ENCODE measurements at regions not wholly inside any gene's neighbourhood (a gene's known extent, or its start where the extent isn't known, plus 50 kb on each side); places are given as distances from the start of the nearest gene placed in this dataset.
"Not testable (repeated sequence)": the region's sequence is repeated elsewhere in the genome, so short reads cannot be mapped to it uniquely, and the experiment has no call there.

- H3K4me1 ChIP-seq, result no peaks in the 10 kb centered on the region
- no peak for DNase-seq (ENCODE audit: low spot score in 2 of 2)
- H3K4me3 ChIP-seq, result no peak overlapping the region
- no peaks in the 10 kb centered on the region for H3K36me3 ChIP-seq (replicated peaks)
- no peaks in the 10 kb centered on the region for H3K9me3 ChIP-seq
- no peaks in the 10 kb centered on the region for H3K27me3 ChIP-seq (ENCODE audit: low read depth)
- in situ Hi-C loops (cut with MboI; ENCODE audit: low sequenced_read_pairs), result no loop called here
Measured at GRCh38 chr3:153385343-153385742, 223.3 kb downstream of the RAP2B start.

- Histone ChIP-seq H3K9me3 (no peaks in the 10 kb centered on the region), H3K36me3 (replicated peaks) (no peaks in the 10 kb centered on the region), H3K4me1 (no peaks in the 10 kb centered on the region), H3K27me3 (ENCODE audit: low read depth) (no peaks in the 10 kb centered on the region), H3K4me3 (no peak overlapping the region)
- in situ Hi-C loops (cut with MboI; ENCODE audit: low sequenced_read_pairs), result no loop called here
- DNase-seq (ENCODE audit: low spot score in 2 of 2), result no peak
Measured at GRCh38 chr3:153392363-153392762, 230.3 kb downstream of the RAP2B start.

- H3K9me3 ChIP-seq, result no peaks in the 10 kb centered on the region
- in situ Hi-C loops (cut with MboI; ENCODE audit: low sequenced_read_pairs), result no loop called here
- H3K4me3 ChIP-seq, result no peak overlapping the region
- H3K27me3 ChIP-seq (ENCODE audit: low read depth), result no peaks in the 10 kb centered on the region
- no peaks in the 10 kb centered on the region for H3K36me3 ChIP-seq (replicated peaks)
- H3K4me1 ChIP-seq, result no peaks in the 10 kb centered on the region
- DNase-seq (ENCODE audit: low spot score in 2 of 2), result no peak
Measured at GRCh38 chr3:153394017-153394416, 232.0 kb downstream of the RAP2B start.

- no peak for DNase-seq (ENCODE audit: low spot score in 2 of 2)
- Histone ChIP-seq H3K27me3 (ENCODE audit: low read depth) (no peaks in the 10 kb centered on the region), H3K9me3 (no peaks in the 10 kb centered on the region), H3K4me1 (no peaks in the 10 kb centered on the region), H3K4me3 (no peak overlapping the region), H3K36me3 (replicated peaks) (no peaks in the 10 kb centered on the region)
- in situ Hi-C loops (cut with MboI; ENCODE audit: low sequenced_read_pairs), result no loop called here
Measured at GRCh38 chr3:153396581-153396980, 234.6 kb downstream of the RAP2B start.

- no peak for DNase-seq (ENCODE audit: low spot score in 2 of 2)
- Histone ChIP-seq H3K4me3 (no peak overlapping the region), H3K4me1 (no peaks in the 10 kb centered on the region), H3K9me3 (no peaks in the 10 kb centered on the region), H3K27me3 (ENCODE audit: low read depth) (no peaks in the 10 kb centered on the region), H3K36me3 (replicated peaks) (no peaks in the 10 kb centered on the region)
- in situ Hi-C loops (cut with MboI; ENCODE audit: low sequenced_read_pairs), result no loop called here
Measured at GRCh38 chr3:153397794-153398193, 235.8 kb downstream of the RAP2B start.

- no peaks in the 10 kb centered on the region for H3K4me1 ChIP-seq
- in situ Hi-C loops (cut with MboI; ENCODE audit: low sequenced_read_pairs), result no loop called here
- no peak overlapping the region for H3K4me3 ChIP-seq
- DNase-seq (ENCODE audit: low spot score in 2 of 2), result no peak
- no peaks in the 10 kb centered on the region for H3K9me3 ChIP-seq
- H3K27me3 ChIP-seq (ENCODE audit: low read depth), result no peaks in the 10 kb centered on the region
- no peaks in the 10 kb centered on the region for H3K36me3 ChIP-seq (replicated peaks)
Measured at GRCh38 chr3:153399636-153400035, 237.6 kb downstream of the RAP2B start.

GRCh38 chr3:153400641-153401040, 238.6 kb downstream of the RAP2B start:
- no peak overlapping the region for H3K4me3 ChIP-seq
- no peaks in the 10 kb centered on the region for H3K36me3 ChIP-seq (replicated peaks)
- no peaks in the 10 kb centered on the region for H3K27me3 ChIP-seq (ENCODE audit: low read depth)
- no peaks in the 10 kb centered on the region for H3K4me1 ChIP-seq
- in situ Hi-C loops (cut with MboI; ENCODE audit: low sequenced_read_pairs), result no loop called here
- H3K9me3 ChIP-seq, result no peaks in the 10 kb centered on the region
- no peak for DNase-seq (ENCODE audit: low spot score in 2 of 2)

GRCh38 chr3:153404157-153404556, 242.1 kb downstream of the RAP2B start:
- in situ Hi-C loops (cut with MboI; ENCODE audit: low sequenced_read_pairs), result no loop called here
- Histone ChIP-seq H3K9me3 (no peaks in the 10 kb centered on the region), H3K4me1 (no peaks in the 10 kb centered on the region), H3K27me3 (ENCODE audit: low read depth) (no peaks in the 10 kb centered on the region), H3K4me3 (no peak overlapping the region), H3K36me3 (replicated peaks) (no peaks in the 10 kb centered on the region)
- no peak for DNase-seq (ENCODE audit: low spot score in 2 of 2)

- in situ Hi-C loops (cut with MboI; ENCODE audit: low sequenced_read_pairs); DNase-seq (ENCODE audit: low spot score in 2 of 2); H3K36me3 ChIP-seq (replicated peaks); H3K27me3 ChIP-seq (ENCODE audit: low read depth); H3K9me3 ChIP-seq; H3K4me3 ChIP-seq; H3K4me1 ChIP-seq: not testable (repeated sequence)
Measured at GRCh38 chr3:153405320-153405719, 243.3 kb downstream of the RAP2B start.

- no peak for DNase-seq (ENCODE audit: low spot score in 2 of 2)
Measured at GRCh38 chr3:153410517-153410916, 248.5 kb downstream of the RAP2B start.

GRCh38 chr3:153414982-153415381, 253.0 kb downstream of the RAP2B start:
- no peak for DNase-seq (ENCODE audit: low spot score in 2 of 2)
- in situ Hi-C loops (cut with MboI; ENCODE audit: low sequenced_read_pairs), result no loop called here
- Histone ChIP-seq H3K4me1 (peaks cover 10% of the 10 kb centered on the region; the same call in 1 of the 2 replicates), H3K36me3 (replicated peaks) (no peaks in the 10 kb centered on the region), H3K9me3 (no peaks in the 10 kb centered on the region), H3K4me3 (no peak overlapping the region), H3K27me3 (ENCODE audit: low read depth) (no peaks in the 10 kb centered on the region)

More at GRCh38 chr3:153410517-153410916, 248.5 kb downstream of the RAP2B start:
- no peak overlapping the region for H3K4me3 ChIP-seq
- peaks cover 6% of the 10 kb centered on the region; the same call in 1 of the 2 replicates for H3K4me1 ChIP-seq
- in situ Hi-C loops (cut with MboI; ENCODE audit: low sequenced_read_pairs), result no loop called here
- H3K9me3 ChIP-seq, result no peaks in the 10 kb centered on the region
- no peaks in the 10 kb centered on the region for H3K27me3 ChIP-seq (ENCODE audit: low read depth)
- no peaks in the 10 kb centered on the region for H3K36me3 ChIP-seq (replicated peaks)

GRCh38 chr3:153422314-153422713, 260.3 kb downstream of the RAP2B start:
- Histone ChIP-seq H3K4me1 (no peaks in the 10 kb centered on the region), H3K4me3 (no peak overlapping the region), H3K9me3 (0 out of 2 replicates have a peak, but pooled peaks cover 3% of the 10 kb centered on the region), H3K27me3 (ENCODE audit: low read depth) (no peaks in the 10 kb centered on the region), H3K36me3 (replicated peaks) (no peaks in the 10 kb centered on the region)
- DNase-seq (ENCODE audit: low spot score in 2 of 2), result no peak
- in situ Hi-C loops (cut with MboI; ENCODE audit: low sequenced_read_pairs), result no loop called here

GRCh38 chr3:153423820-153424219, 261.8 kb downstream of the RAP2B start:
- H3K9me3 ChIP-seq; H3K36me3 ChIP-seq (replicated peaks); H3K4me1 ChIP-seq; in situ Hi-C loops (cut with MboI; ENCODE audit: low sequenced_read_pairs); H3K27me3 ChIP-seq (ENCODE audit: low read depth); DNase-seq (ENCODE audit: low spot score in 2 of 2); H3K4me3 ChIP-seq: not testable (repeated sequence)

- no peaks in the 10 kb centered on the region for H3K27me3 ChIP-seq (ENCODE audit: low read depth)
- H3K36me3 ChIP-seq (replicated peaks), result no peaks in the 10 kb centered on the region
- no peaks in the 10 kb centered on the region for H3K4me1 ChIP-seq
- H3K9me3 ChIP-seq, result no peaks in the 10 kb centered on the region
- H3K4me3 ChIP-seq, result no peak overlapping the region
- DNase-seq (ENCODE audit: low spot score in 2 of 2), result no peak
- in situ Hi-C loops (cut with MboI; ENCODE audit: low sequenced_read_pairs), result no loop called here
Measured at GRCh38 chr3:153426344-153426743, 264.3 kb downstream of the RAP2B start.

- Histone ChIP-seq H3K4me1 (no peaks in the 10 kb centered on the region), H3K4me3 (no peak overlapping the region), H3K27me3 (ENCODE audit: low read depth) (no peaks in the 10 kb centered on the region), H3K36me3 (replicated peaks) (no peaks in the 10 kb centered on the region), H3K9me3 (no peaks in the 10 kb centered on the region)
- in situ Hi-C loops (cut with MboI; ENCODE audit: low sequenced_read_pairs), result no loop called here
- no peak for DNase-seq (ENCODE audit: low spot score in 2 of 2)
Measured at GRCh38 chr3:153426803-153427202, 264.8 kb downstream of the RAP2B start.

Data from HAP-1 (cell line).